ENCODE measurements at regions not wholly inside any gene's neighbourhood (a gene's known extent, or its start where the extent isn't known, plus 50 kb on each side); places are given as distances from the start of the nearest gene placed in this dataset.

- TF ChIP-seq CTCF (IDR thresholded peaks at IDR 0.05; ENCODE audit: low read length) = no peak
- no peak for TF ChIP-seq EZH2 (IDR thresholded peaks at IDR 0.05; ENCODE audit: borderline replicate concordance, low read length)
These were observed 1106.2 kb upstream of the LRRN3 start for GRCh38 chr7:109984729-109985128.
